Endothelial cell of umbilical vein (primary cell): ENCODE measurements at regions not wholly inside any gene's neighbourhood (a gene's known extent, or its start where the extent isn't known, plus 50 kb on each side); places are given as distances from the start of the nearest gene placed in this dataset.

ENCODE experiments used
- BruUV-seq: library from RNA; stranded (reverse); fragments of 400-500 nt; replicated peaks from 2 replicates; lab custom pipeline; 2021; lab: Mats Ljungman, UMichigan
- CTCF ChIA-PET: fragments of 300-600, 350-600 bp; sonication (Branson Sonifier 250); formaldehyde crosslinking; loops from one replicate; lab custom pipeline; 2021; ENCODE audit warnings: antibody characterized with exemption, inconsistent platforms; lab: Charles Lee
- POLR2A ChIA-PET: fragments of 300-600, 350-600 bp; sonication (Branson Sonifier 250); formaldehyde crosslinking; loops from one replicate; lab custom pipeline; 2021; ENCODE audit warnings: antibody characterized with exemption, inconsistent platforms; lab: Charles Lee
- DNase-seq: peaks from one replicate; pipeline ENCODE4 v3.0.0-alpha.2; 2011; ENCODE audit warnings: low read depth, low spot score
- FAIRE-seq: peaks from 2 replicates; lab custom pipeline; 2011; peaks lifted over from hg19 to GRCh38; lab: Jason Lieb, UNC
- H2AFZ ChIP-seq: 2 replicates; pipeline ENCODE4 v1.6.0; 2012; ENCODE audit warnings: low read depth, low read length, control low read depth, inconsistent platforms
- H3K27ac ChIP-seq: 2 replicates; pipeline ENCODE4 v1.5.1; 2011; ENCODE audit warnings: low read depth, mild to moderate bottlenecking, control low read depth, low read length, moderate library complexity; ENCODE audit not compliant: insufficient read depth
- H3K27me3 ChIP-seq, 2 experiments: 2 replicates each; pipeline versions ENCODE4 v1.6.0 to v1.6.1; 2011; ENCODE audit warnings: low read length in 2 of 2, mixed read lengths in 1 of 2; ENCODE audit not compliant: control insufficient read depth in 2 of 2, insufficient read depth in 2 of 2
- H3K36me3 ChIP-seq, 2 experiments: 2 replicates in 1 of 2; 3 replicates in 1 of 2; pipeline ENCODE4 v1.5.1; 2011; ENCODE audit warnings: low read length in 2 of 2, mild to moderate bottlenecking in 1 of 2, moderate library complexity in 1 of 2; ENCODE audit not compliant: control insufficient read depth in 2 of 2, insufficient read depth in 2 of 2; ENCODE audit errors: extremely low read depth in 1 of 2
- H3K4me1 ChIP-seq: 3 replicates; pipeline ENCODE4 v1.5.1; 2011; ENCODE audit warnings: mild to moderate bottlenecking, low read length; ENCODE audit not compliant: control insufficient read depth, insufficient read depth; ENCODE audit errors: extremely low read depth
- H3K4me2 ChIP-seq: 2 replicates; pipeline ENCODE4 v1.6.1; 2011; ENCODE audit warnings: low read length, control low read depth, mixed read lengths; ENCODE audit not compliant: insufficient read depth
- H3K4me3 ChIP-seq, 3 experiments: fragments of 200-600 bp in 1 of 3; sonication (generic), shearing (Covaris generic) in 1 of 3; replicated peaks in 1 of 3; 2 replicates each; pipeline ENCODE4 v1.5.1; 2011 to 2016; ENCODE audit warnings: control low read depth in 3 of 3, low read length in 3 of 3, mild to moderate bottlenecking in 2 of 3, inconsistent platforms in 1 of 3, low read depth in 1 of 3, moderate library complexity in 1 of 3; ENCODE audit not compliant: insufficient read depth in 1 of 3
- H3K79me2 ChIP-seq: 2 replicates; pipeline ENCODE4 v1.6.0; 2012; ENCODE audit warnings: low read length, inconsistent platforms; ENCODE audit not compliant: control insufficient read depth, insufficient read depth
- H3K9ac ChIP-seq: replicated peaks from 2 replicates; pipeline ENCODE3; 2011; ENCODE audit warnings: low read length, control low read depth; ENCODE audit not compliant: insufficient read depth; ENCODE audit errors: extremely low read depth
- H3K9me1 ChIP-seq: replicated peaks from 3 replicates; pipeline ENCODE4 v1.6.0; 2011; ENCODE audit warnings: mild to moderate bottlenecking, low read length; ENCODE audit not compliant: control insufficient read depth, insufficient read depth; ENCODE audit errors: extremely low read depth
- H3K9me3 ChIP-seq: replicated peaks from 2 replicates; pipeline ENCODE4 v1.5.1; 2012; ENCODE audit warnings: low read length, inconsistent platforms; ENCODE audit not compliant: control insufficient read depth, insufficient read depth
- H4K20me1 ChIP-seq: replicated peaks from 2 replicates; pipeline ENCODE3; 2011; ENCODE audit warnings: mild to moderate bottlenecking, low read length; ENCODE audit not compliant: control insufficient read depth, insufficient read depth; ENCODE audit errors: extremely low read depth
- CTCF ChIP-seq, 2 donors: IDR thresholded peaks; 1 replicate in 1 of 2; 2 replicates in 1 of 2; pipeline ENCODE4 v1.5.1; 2011; ENCODE audit warnings: low read length in 2 of 2, mild to moderate bottlenecking in 2 of 2, moderate library complexity in 2 of 2, control low read depth in 1 of 2, inconsistent platforms in 1 of 2, low read depth in 1 of 2; ENCODE audit not compliant: insufficient read depth in 1 of 2; ENCODE audit errors: extremely low read depth in 1 of 2
- EZH2 ChIP-seq: IDR thresholded peaks from 2 replicates; pipeline ENCODE4 v1.6.1; 2012; ENCODE audit warnings: borderline replicate concordance, low read depth, mild to moderate bottlenecking, moderate library complexity, low read length, inconsistent platforms; ENCODE audit not compliant: severe bottlenecking
- FOS ChIP-seq: IDR thresholded peaks from 2 replicates; pipeline ENCODE4 v1.6.1; 2011; ENCODE audit warnings: mild to moderate bottlenecking, low read length, moderate library complexity, borderline replicate concordance; ENCODE audit not compliant: insufficient read depth
- GATA2 ChIP-seq: IDR thresholded peaks from 2 replicates; pipeline ENCODE4 v1.7.0; 2011; ENCODE audit warnings: low read depth, mild to moderate bottlenecking, moderate library complexity, mixed read lengths, low read length; ENCODE audit not compliant: insufficient read length, insufficient read depth
- JUN ChIP-seq: IDR thresholded peaks from 2 replicates; pipeline ENCODE4 v1.6.1; 2011; ENCODE audit warnings: borderline replicate concordance, low read depth; ENCODE audit not compliant: insufficient read length, insufficient read depth
- MAX ChIP-seq: IDR thresholded peaks from 2 replicates; pipeline ENCODE4 v1.6.1; 2011; ENCODE audit not compliant: insufficient read depth, insufficient read length
- MYC ChIP-seq: IDR thresholded peaks from one replicate; pipeline ENCODE4 v1.6.1; 2011; ENCODE audit warnings: mild to moderate bottlenecking, low read depth, low read length
- POLR2A ChIP-seq: IDR thresholded peaks from 2 replicates; pipeline ENCODE4 v1.6.1; 2012; ENCODE audit warnings: low read depth, mild to moderate bottlenecking, control low read depth, low read length
- POLR2AphosphoS5 ChIP-seq: IDR thresholded peaks from 2 replicates; pipeline ENCODE4 v1.6.1; 2012; ENCODE audit warnings: low read depth, mild to moderate bottlenecking, control low read depth, low read length, moderate library complexity; ENCODE audit not compliant: insufficient read depth
- dilution Hi-C: fragments of 300-500 bp; cut with MboI; formaldehyde crosslinking; loops from one replicate; pipeline ENCODE4 v1.15.0; 2019; ENCODE audit warnings: low sequenced_read_pairs; ENCODE audit not compliant: extremely low pct_ligation_motif_present
- intact Hi-C: fragments of 100-400 bp; cut with micrococcal nuclease; formaldehyde crosslinking; loops from one replicate; pipeline ENCODE4 v1.10.0; 2022

GRCh38 chr5:20241351-20241750 is 253.4 kb upstream of the CDH18 start:
- no peaks in the 10 kb centered on the region for H3K9me1 ChIP-seq
- no peak overlapping the region for H3K4me3 ChIP-seq
- H3K4me1 ChIP-seq = no peaks in the 10 kb centered on the region
- DNase-seq (no peak), FAIRE-seq (no peak)
- H3K27me3 ChIP-seq = no peaks in the 10 kb centered on the region
- POLR2A ChIA-PET = no interaction called here
- BruUV-seq = no TSS peak
- H3K79me2 ChIP-seq = no peaks in the 10 kb centered on the region
- no peak overlapping the region for H3K4me2 ChIP-seq
- H3K27ac ChIP-seq = no peak overlapping the region
- H4K20me1 ChIP-seq = no peaks in the 10 kb centered on the region
- no peaks in the 10 kb centered on the region for H3K36me3 ChIP-seq
- H3K9ac ChIP-seq = no peak overlapping the region
- no peak overlapping the region for H2AFZ ChIP-seq
- dilution Hi-C loops (no loop called here), intact Hi-C loops (no loop called here)
- CTCF ChIA-PET = no interaction called here
- TF ChIP-seq EZH2 = no peak
- TF ChIP-seq MYC = no peak
- no peak for TF ChIP-seq CTCF (IDR thresholded peaks at IDR 0.05; ENCODE audit: extremely low read depth in 1 of 2, insufficient read depth in 1 of 2, low read depth in 1 of 2, low read length in 2 of 2)
- no peak for TF ChIP-seq POLR2AphosphoS5
- TF ChIP-seq FOS = no peak
- TF ChIP-seq POLR2A = no peak
- TF ChIP-seq JUN = no peak
- no peak for TF ChIP-seq GATA2
- no peak for TF ChIP-seq MAX
- no peaks in the 10 kb centered on the region for H3K9me3 ChIP-seq
